ENCODE measurements at regions not wholly inside any gene's neighbourhood (a gene's known extent, or its start where the extent isn't known, plus 50 kb on each side); places are given as distances from the start of the nearest gene placed in this dataset.

DNA sequence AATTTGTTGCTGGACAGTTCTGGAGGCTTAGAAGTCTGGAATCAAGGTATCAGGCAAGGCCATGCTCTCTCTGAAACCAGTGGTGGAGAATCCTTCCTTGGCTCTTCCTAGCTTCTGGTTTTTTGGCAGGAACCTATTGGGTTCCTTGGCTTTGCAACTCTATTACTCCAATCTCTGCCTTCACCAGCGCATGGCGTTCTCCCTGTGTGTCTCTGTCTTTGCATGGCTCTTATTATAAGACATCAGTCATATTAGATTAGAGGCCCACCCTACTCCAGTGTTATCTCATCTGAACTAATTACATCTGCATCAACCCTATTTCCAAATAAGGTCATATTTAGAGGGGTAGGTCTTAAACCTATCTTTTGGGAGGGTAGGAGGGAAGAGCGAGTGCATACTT lies 358.1 kb upstream of the RARB start:
- no peaks in the 10 kb centered on the region for H3K27me3 ChIP-seq (replicated peaks in 2 of 5; ENCODE audit: control insufficient read depth in 4 of 5, insufficient read depth in 5 of 5, low read length in 4 of 5)
- H3K9me3 ChIP-seq (ENCODE audit: control extremely low read depth in 1 of 5, control insufficient read depth in 4 of 5, insufficient read depth in 2 of 5, low read depth in 1 of 5, low read length in 4 of 5): no peaks in the 10 kb centered on the region
- H3K4me1 ChIP-seq (ENCODE audit: control extremely low read depth in 1 of 4, control insufficient read depth in 4 of 4, insufficient read depth in 4 of 4, low read length in 3 of 4): no peaks in the 10 kb centered on the region
- ChIA-PET POLR2A (no interaction called here), CTCF (no interaction called here)
- DNase-seq: no peak
- no CpG with 5 or more reads among the region's 3 CpGs for WGBS (ENCODE audit: insufficient coverage)
- no peak overlapping the region for H3K27ac ChIP-seq (ENCODE audit: insufficient read depth in 1 of 2, low read depth in 1 of 2, low read length in 2 of 2, poor library complexity in 1 of 2, severe bottlenecking in 2 of 2)
- no peak overlapping the region for H3K4me3 ChIP-seq (ENCODE audit: control insufficient read depth in 1 of 7, extremely low read depth in 1 of 7, insufficient read depth in 4 of 7, low read depth in 2 of 7, low read length in 6 of 7)
- H3K36me3 ChIP-seq (ENCODE audit: control insufficient read depth in 4 of 4, insufficient read depth in 4 of 4, low read length in 3 of 4): no peaks in the 10 kb centered on the region

DNA sequence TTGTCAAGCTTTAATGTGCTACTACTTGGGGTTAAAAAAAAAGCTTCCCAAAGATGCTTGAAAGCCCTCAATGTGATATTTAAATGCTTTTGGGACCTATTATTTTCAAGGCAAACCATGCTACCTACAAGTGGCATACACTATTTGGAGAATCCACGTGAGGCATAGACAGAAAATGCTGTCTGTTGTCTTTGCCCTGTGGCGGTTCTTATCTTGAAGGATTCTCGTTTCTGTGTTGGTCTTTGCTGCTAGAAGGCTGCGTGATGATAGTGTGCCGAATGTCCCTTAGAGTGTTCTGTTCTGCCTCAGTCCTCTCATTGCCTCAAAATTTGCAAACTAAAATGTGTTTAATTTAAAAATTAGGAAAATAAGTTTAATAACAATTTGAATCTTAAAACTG lies 356.2 kb upstream of the RARB start:
- ChIA-PET CTCF (no interaction called here), POLR2A (no interaction called here)
- no peak overlapping the region for H3K27ac ChIP-seq (ENCODE audit: insufficient read depth in 1 of 2, low read depth in 1 of 2, low read length in 2 of 2, poor library complexity in 1 of 2, severe bottlenecking in 2 of 2)
- no peaks in the 10 kb centered on the region for H3K9me3 ChIP-seq (ENCODE audit: control extremely low read depth in 1 of 5, control insufficient read depth in 4 of 5, insufficient read depth in 2 of 5, low read depth in 1 of 5, low read length in 4 of 5)
- H3K4me3 ChIP-seq (ENCODE audit: control insufficient read depth in 1 of 7, extremely low read depth in 1 of 7, insufficient read depth in 4 of 7, low read depth in 2 of 7, low read length in 6 of 7): no peak overlapping the region
- WGBS (ENCODE audit: insufficient coverage): 79% methylated on average over 2 of the region's 5 CpGs
- H3K36me3 ChIP-seq (ENCODE audit: control insufficient read depth in 4 of 4, insufficient read depth in 4 of 4, low read length in 3 of 4): no peaks in the 10 kb centered on the region
- H3K27me3 ChIP-seq (replicated peaks in 2 of 5; ENCODE audit: control insufficient read depth in 4 of 5, insufficient read depth in 5 of 5, low read length in 4 of 5): no peaks in the 10 kb centered on the region
- DNase-seq: no peak
- no peaks in the 10 kb centered on the region for H3K4me1 ChIP-seq (ENCODE audit: control extremely low read depth in 1 of 4, control insufficient read depth in 4 of 4, insufficient read depth in 4 of 4, low read length in 3 of 4)

DNA sequence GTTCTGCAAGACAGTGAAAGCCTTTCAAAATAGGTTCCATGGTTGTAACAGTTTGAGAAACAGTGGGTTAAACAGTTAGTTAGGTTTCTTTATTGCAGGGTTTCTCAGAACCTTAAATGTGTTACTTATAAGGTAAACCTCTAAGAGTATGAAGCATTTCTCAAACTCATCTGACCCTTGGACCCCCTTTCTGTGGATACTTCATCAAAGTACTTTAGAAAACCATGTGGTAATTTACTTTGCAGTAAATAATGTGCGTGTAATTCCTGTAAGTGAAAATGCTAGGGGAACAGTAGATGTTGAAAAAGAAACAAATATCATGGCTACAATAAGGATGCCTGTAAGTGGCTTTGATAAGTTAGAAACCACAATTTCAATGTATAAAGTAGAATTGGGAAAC lies 354.6 kb upstream of the RARB start:
- Histone ChIP-seq H3K27ac (ENCODE audit: insufficient read depth in 1 of 2, low read depth in 1 of 2, low read length in 2 of 2, poor library complexity in 1 of 2, severe bottlenecking in 2 of 2) (no peak overlapping the region), H3K4me1 (ENCODE audit: control extremely low read depth in 1 of 4, control insufficient read depth in 4 of 4, insufficient read depth in 4 of 4, low read length in 3 of 4) (no peaks in the 10 kb centered on the region), H3K27me3 (replicated peaks in 2 of 5; ENCODE audit: control insufficient read depth in 4 of 5, insufficient read depth in 5 of 5, low read length in 4 of 5) (no peaks in the 10 kb centered on the region), H3K4me3 (ENCODE audit: control insufficient read depth in 1 of 7, extremely low read depth in 1 of 7, insufficient read depth in 4 of 7, low read depth in 2 of 7, low read length in 6 of 7) (no peak overlapping the region), H3K9me3 (ENCODE audit: control extremely low read depth in 1 of 5, control insufficient read depth in 4 of 5, insufficient read depth in 2 of 5, low read depth in 1 of 5, low read length in 4 of 5) (no peaks in the 10 kb centered on the region), H3K36me3 (ENCODE audit: control insufficient read depth in 4 of 4, insufficient read depth in 4 of 4, low read length in 3 of 4) (no peaks in the 10 kb centered on the region)
- 100% methylated on average over 1 of the region's 1 CpG for WGBS (ENCODE audit: insufficient coverage)
- no peak for DNase-seq
- ChIA-PET POLR2A (no interaction called here), CTCF (no interaction called here)

DNA sequence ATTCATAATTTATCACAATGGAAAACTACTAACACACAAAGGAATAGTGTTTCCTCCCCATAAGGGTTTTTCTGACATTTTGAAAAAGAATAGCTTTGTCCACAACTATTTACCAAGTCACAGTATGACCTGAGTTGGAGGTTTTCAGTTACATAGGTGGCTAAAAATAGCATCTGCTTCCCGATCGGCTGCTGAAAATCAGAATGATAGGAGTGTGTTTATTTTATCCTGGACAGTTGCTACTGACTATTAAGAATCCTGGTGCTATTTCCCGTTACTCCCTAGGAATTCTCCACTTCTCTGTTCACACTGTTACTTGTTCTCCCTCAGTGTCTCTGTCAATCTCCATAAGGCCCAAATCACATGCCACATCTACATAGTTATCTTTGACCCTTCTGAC lies 353.9 kb upstream of the RARB start:
- Histone ChIP-seq H3K4me1 (ENCODE audit: control extremely low read depth in 1 of 4, control insufficient read depth in 4 of 4, insufficient read depth in 4 of 4, low read length in 3 of 4) (no peaks in the 10 kb centered on the region), H3K4me3 (ENCODE audit: control insufficient read depth in 1 of 7, extremely low read depth in 1 of 7, insufficient read depth in 4 of 7, low read depth in 2 of 7, low read length in 6 of 7) (no peak overlapping the region), H3K27ac (ENCODE audit: insufficient read depth in 1 of 2, low read depth in 1 of 2, low read length in 2 of 2, poor library complexity in 1 of 2, severe bottlenecking in 2 of 2) (no peak overlapping the region), H3K36me3 (ENCODE audit: control insufficient read depth in 4 of 4, insufficient read depth in 4 of 4, low read length in 3 of 4) (no peaks in the 10 kb centered on the region), H3K9me3 (ENCODE audit: control extremely low read depth in 1 of 5, control insufficient read depth in 4 of 5, insufficient read depth in 2 of 5, low read depth in 1 of 5, low read length in 4 of 5) (no peaks in the 10 kb centered on the region), H3K27me3 (replicated peaks in 2 of 5; ENCODE audit: control insufficient read depth in 4 of 5, insufficient read depth in 5 of 5, low read length in 4 of 5) (no peaks in the 10 kb centered on the region)
- WGBS (ENCODE audit: insufficient coverage): 58% methylated on average over 3 of the region's 3 CpGs
- ChIA-PET POLR2A (no interaction called here), CTCF (no interaction called here)
- no peak for DNase-seq

DNA sequence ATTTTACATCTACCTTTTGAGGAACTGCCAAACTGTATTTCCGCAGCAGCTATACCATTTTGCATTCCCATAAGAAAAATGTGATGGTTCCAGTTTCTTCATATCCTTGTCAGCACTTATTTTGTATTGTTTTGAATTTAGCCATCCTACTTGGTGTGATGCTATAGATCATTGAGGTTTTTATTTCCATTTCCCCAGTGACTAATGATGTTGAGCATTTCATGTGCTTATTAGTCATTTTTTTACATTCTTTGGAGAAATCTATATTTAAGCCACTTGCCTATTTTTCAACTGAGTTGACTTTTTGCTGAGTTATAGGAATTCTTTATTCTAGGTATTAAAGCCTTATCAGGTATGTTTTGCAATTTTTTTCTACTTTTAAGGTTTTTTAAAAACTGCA lies 347.6 kb upstream of the RARB start:
- Histone ChIP-seq H3K9me3 (ENCODE audit: control extremely low read depth in 1 of 5, control insufficient read depth in 4 of 5, insufficient read depth in 2 of 5, low read depth in 1 of 5, low read length in 4 of 5) (no peaks in the 10 kb centered on the region), H3K27ac (ENCODE audit: insufficient read depth in 1 of 2, low read depth in 1 of 2, low read length in 2 of 2, poor library complexity in 1 of 2, severe bottlenecking in 2 of 2) (no peak overlapping the region), H3K27me3 (replicated peaks in 2 of 5; ENCODE audit: control insufficient read depth in 4 of 5, insufficient read depth in 5 of 5, low read length in 4 of 5) (no peaks in the 10 kb centered on the region), H3K4me1 (ENCODE audit: control extremely low read depth in 1 of 4, control insufficient read depth in 4 of 4, insufficient read depth in 4 of 4, low read length in 3 of 4) (no peaks in the 10 kb centered on the region), H3K36me3 (ENCODE audit: control insufficient read depth in 4 of 4, insufficient read depth in 4 of 4, low read length in 3 of 4) (no peaks in the 10 kb centered on the region), H3K4me3 (ENCODE audit: control insufficient read depth in 1 of 7, extremely low read depth in 1 of 7, insufficient read depth in 4 of 7, low read depth in 2 of 7, low read length in 6 of 7) (no peak overlapping the region)
- DNase-seq: no peak
- ChIA-PET CTCF (no interaction called here), POLR2A (no interaction called here)
- WGBS (ENCODE audit: insufficient coverage): no CpG with 5 or more reads among the region's 1 CpG

DNA sequence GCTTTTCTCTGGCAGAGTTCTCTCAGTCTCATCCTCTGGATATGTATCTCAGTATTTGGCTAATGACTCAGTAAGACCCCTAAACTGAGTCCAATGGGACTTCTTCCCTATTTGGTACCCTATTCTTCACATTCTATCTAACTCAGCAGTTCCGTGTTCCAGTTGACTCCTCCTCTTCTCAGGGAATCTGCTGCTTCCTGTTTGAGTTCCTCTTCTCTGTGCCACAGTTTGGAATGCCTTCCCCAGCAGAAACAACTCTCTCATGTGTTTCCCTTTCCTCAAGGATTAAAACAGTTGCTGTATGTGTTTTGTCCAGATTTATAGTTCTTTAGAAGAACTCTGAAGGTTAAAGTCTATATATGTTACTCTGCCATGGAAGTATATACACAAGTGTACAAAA lies 344.0 kb upstream of the RARB start:
- no CpG with 5 or more reads among the region's 1 CpG for WGBS (ENCODE audit: insufficient coverage)
- Histone ChIP-seq H3K27me3 (replicated peaks in 2 of 5; ENCODE audit: control insufficient read depth in 4 of 5, insufficient read depth in 5 of 5, low read length in 4 of 5) (no peaks in the 10 kb centered on the region), H3K4me3 (ENCODE audit: control insufficient read depth in 1 of 7, extremely low read depth in 1 of 7, insufficient read depth in 4 of 7, low read depth in 2 of 7, low read length in 6 of 7) (no peak overlapping the region), H3K4me1 (ENCODE audit: control extremely low read depth in 1 of 4, control insufficient read depth in 4 of 4, insufficient read depth in 4 of 4, low read length in 3 of 4) (no peaks in the 10 kb centered on the region), H3K36me3 (ENCODE audit: control insufficient read depth in 4 of 4, insufficient read depth in 4 of 4, low read length in 3 of 4) (no peaks in the 10 kb centered on the region), H3K9me3 (ENCODE audit: control extremely low read depth in 1 of 5, control insufficient read depth in 4 of 5, insufficient read depth in 2 of 5, low read depth in 1 of 5, low read length in 4 of 5) (no peaks in the 10 kb centered on the region), H3K27ac (ENCODE audit: insufficient read depth in 1 of 2, low read depth in 1 of 2, low read length in 2 of 2, poor library complexity in 1 of 2, severe bottlenecking in 2 of 2) (no peak overlapping the region)
- CTCF ChIA-PET: no interaction called here
- POLR2A ChIA-PET: no interaction called here
- no peak for DNase-seq

DNA sequence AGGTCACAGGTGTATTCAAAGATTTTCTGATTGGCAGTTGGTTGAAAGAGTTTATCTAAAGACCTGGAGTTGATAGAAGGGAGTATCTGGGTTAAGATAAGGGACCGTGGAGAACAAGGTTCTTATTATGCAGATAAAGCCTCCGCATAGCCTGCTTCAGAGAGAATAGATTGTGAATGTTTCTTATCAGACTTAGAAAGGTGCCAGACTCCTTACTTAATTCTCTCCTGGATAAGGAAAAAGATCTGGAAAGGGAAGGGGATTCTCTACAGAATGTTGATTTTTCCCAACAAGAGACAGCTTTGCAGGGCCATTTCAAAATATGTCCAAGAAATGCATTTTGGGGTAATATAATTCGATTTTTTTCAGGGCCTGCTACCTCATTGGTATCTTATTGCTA lies 341.3 kb upstream of the RARB start:
- POLR2A ChIA-PET: no interaction called here
- no peak overlapping the region for H3K27ac ChIP-seq (ENCODE audit: insufficient read depth in 1 of 2, low read depth in 1 of 2, low read length in 2 of 2, poor library complexity in 1 of 2, severe bottlenecking in 2 of 2)
- CTCF ChIA-PET: no interaction called here
- WGBS (ENCODE audit: insufficient coverage): 64% methylated on average over 2 of the region's 3 CpGs
- H3K4me3 ChIP-seq (ENCODE audit: control insufficient read depth in 1 of 7, extremely low read depth in 1 of 7, insufficient read depth in 4 of 7, low read depth in 2 of 7, low read length in 6 of 7): no peak overlapping the region
- H3K36me3 ChIP-seq (ENCODE audit: control insufficient read depth in 4 of 4, insufficient read depth in 4 of 4, low read length in 3 of 4): no peaks in the 10 kb centered on the region
- no peaks in the 10 kb centered on the region for H3K9me3 ChIP-seq (ENCODE audit: control extremely low read depth in 1 of 5, control insufficient read depth in 4 of 5, insufficient read depth in 2 of 5, low read depth in 1 of 5, low read length in 4 of 5)
- no peaks in the 10 kb centered on the region for H3K27me3 ChIP-seq (replicated peaks in 2 of 5; ENCODE audit: control insufficient read depth in 4 of 5, insufficient read depth in 5 of 5, low read length in 4 of 5)
- no peak for DNase-seq
- no peaks in the 10 kb centered on the region for H3K4me1 ChIP-seq (ENCODE audit: control extremely low read depth in 1 of 4, control insufficient read depth in 4 of 4, insufficient read depth in 4 of 4, low read length in 3 of 4)

DNA sequence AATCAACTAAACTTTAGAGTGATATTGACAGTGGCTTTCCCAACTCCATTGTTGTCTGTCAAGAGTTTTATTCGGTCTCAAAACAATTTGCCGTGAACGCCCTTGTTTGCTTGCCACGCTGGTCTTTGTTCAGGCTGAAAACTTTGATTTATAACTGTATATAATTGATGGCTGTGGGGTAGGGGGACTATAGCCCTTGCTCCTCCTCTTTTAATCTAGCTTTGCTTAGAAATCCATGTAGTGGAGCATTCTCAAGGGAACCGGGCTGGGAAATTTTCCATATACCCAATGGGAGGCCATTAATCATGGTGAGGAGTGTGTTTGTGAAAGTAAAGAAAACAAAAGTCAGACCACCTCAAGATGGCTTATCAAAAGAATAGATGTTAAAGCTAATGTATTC lies 339.8 kb upstream of the RARB start:
- Histone ChIP-seq H3K4me1 (ENCODE audit: control extremely low read depth in 1 of 4, control insufficient read depth in 4 of 4, insufficient read depth in 4 of 4, low read length in 3 of 4) (no peaks in the 10 kb centered on the region), H3K9me3 (ENCODE audit: control extremely low read depth in 1 of 5, control insufficient read depth in 4 of 5, insufficient read depth in 2 of 5, low read depth in 1 of 5, low read length in 4 of 5) (no peaks in the 10 kb centered on the region), H3K36me3 (ENCODE audit: control insufficient read depth in 4 of 4, insufficient read depth in 4 of 4, low read length in 3 of 4) (no peaks in the 10 kb centered on the region), H3K27me3 (replicated peaks in 2 of 5; ENCODE audit: control insufficient read depth in 4 of 5, insufficient read depth in 5 of 5, low read length in 4 of 5) (no peaks in the 10 kb centered on the region), H3K27ac (ENCODE audit: insufficient read depth in 1 of 2, low read depth in 1 of 2, low read length in 2 of 2, poor library complexity in 1 of 2, severe bottlenecking in 2 of 2) (no peak overlapping the region), H3K4me3 (ENCODE audit: control insufficient read depth in 1 of 7, extremely low read depth in 1 of 7, insufficient read depth in 4 of 7, low read depth in 2 of 7, low read length in 6 of 7) (no peak overlapping the region)
- no peak for DNase-seq
- CTCF ChIA-PET: no interaction called here
- POLR2A ChIA-PET: no interaction called here
- WGBS (ENCODE audit: insufficient coverage): 82% methylated on average over 2 of the region's 5 CpGs
